NCI-H526 treated with DMSO at 0.1 percent for 48 hours (cell line): ENCODE measurements at regions not wholly inside any gene's neighbourhood (a gene's known extent, or its start where the extent isn't known, plus 50 kb on each side); places are given as distances from the start of the nearest gene placed in this dataset.

Source experiments
- DNase-seq: peaks from one replicate; lab custom pipeline; 2025; lab: John Stamatoyannopoulos, UW

GRCh38 chr5:98454407-98454806 lies 319.1 kb upstream of the RGMB start:
- no peak for DNase-seq

GRCh38 chr5:98454904-98455303 lies 318.6 kb upstream of the RGMB start:
- no peak for DNase-seq

- no peak for DNase-seq
Measured at GRCh38 chr5:98455665-98456064, 317.8 kb upstream of the RGMB start.

- DNase-seq: no peak
Measured at GRCh38 chr5:98458004-98458403, 315.5 kb upstream of the RGMB start.

GRCh38 chr5:98458726-98459125 lies 314.7 kb upstream of the RGMB start:
- no peak for DNase-seq

GRCh38 chr5:98460536-98460935 lies 312.9 kb upstream of the RGMB start:
- no peak for DNase-seq

GRCh38 chr5:98461485-98461884 lies 312.0 kb upstream of the RGMB start:
- no peak for DNase-seq

- DNase-seq: no peak
Measured at GRCh38 chr5:98463222-98463621, 310.2 kb upstream of the RGMB start.

GRCh38 chr5:98463676-98464075 lies 309.8 kb upstream of the RGMB start:
- no peak for DNase-seq

GRCh38 chr5:98464737-98465330 lies 308.6 kb upstream of the RGMB start:
- no peak for DNase-seq

GRCh38 chr5:98468188-98468869 lies 305.1 kb upstream of the RGMB start:
- DNase-seq: no peak

GRCh38 chr5:98470747-98471146 lies 302.7 kb upstream of the RGMB start:
- no peak for DNase-seq

GRCh38 chr5:98471458-98471857 lies 302.0 kb upstream of the RGMB start:
- no peak for DNase-seq

GRCh38 chr5:98474216-98474615 lies 299.2 kb upstream of the RGMB start:
- DNase-seq: no peak

GRCh38 chr5:98474782-98475181 lies 298.7 kb upstream of the RGMB start:
- DNase-seq: no peak

GRCh38 chr5:98482321-98483300 lies 290.9 kb upstream of the RGMB start:
- no peak for DNase-seq

GRCh38 chr5:98483301-98483685 lies 290.2 kb upstream of the RGMB start:
- no peak for DNase-seq

GRCh38 chr5:98489021-98489420 lies 284.4 kb upstream of the RGMB start:
- no peak for DNase-seq

GRCh38 chr5:98490348-98490747 lies 283.1 kb upstream of the RGMB start:
- no peak for DNase-seq

- no peak for DNase-seq
Measured at GRCh38 chr5:98492258-98492657, 281.2 kb upstream of the RGMB start.

- no peak for DNase-seq
Measured at GRCh38 chr5:98497418-98497817, 276.0 kb upstream of the RGMB start.

- DNase-seq: no peak
Measured at GRCh38 chr5:98498028-98498427, 275.4 kb upstream of the RGMB start.

- DNase-seq: no peak
Measured at GRCh38 chr5:98499892-98500291, 273.6 kb upstream of the RGMB start.
